IgD-negative memory B cell (primary cell): ENCODE measurements at regions not wholly inside any gene's neighbourhood (a gene's known extent, or its start where the extent isn't known, plus 50 kb on each side); places are given as distances from the start of the nearest gene placed in this dataset.
A peak's percentile ranks its signal among the peaks of the same experiment; 100 is the strongest.

ENCODE experiments used
- H3K27ac Mint-ChIP-seq, 3 donors: one replicate each; pipeline ENCODE4 v1.8.0; 2020 to 2022; ENCODE audit warnings: mild to moderate bottlenecking in 3 of 3, mixed read lengths in 3 of 3, moderate library complexity in 1 of 3
- H3K27me3 Mint-ChIP-seq: one replicate; pipeline ENCODE4 v1.8.0; 2021; ENCODE audit warnings: mixed read lengths
- H3K36me3 Mint-ChIP-seq: one replicate; pipeline ENCODE4 v1.8.0; 2020; ENCODE audit warnings: mild to moderate bottlenecking, mixed read lengths
- H3K4me1 Mint-ChIP-seq, 3 donors: one replicate each; pipeline ENCODE4 v1.8.0; 2020 to 2022; ENCODE audit warnings: mixed read lengths in 3 of 3, mild to moderate bottlenecking in 1 of 3
- H3K4me3 Mint-ChIP-seq, 4 donors: one replicate each; pipeline ENCODE4 v1.8.0; 2020 to 2022; ENCODE audit warnings: mild to moderate bottlenecking in 4 of 4, mixed read lengths in 4 of 4, moderate library complexity in 3 of 4
- H3K9me3 Mint-ChIP-seq, 3 donors: one replicate each; pipeline ENCODE4 v1.8.0; 2020 to 2021; ENCODE audit warnings: mixed read lengths in 3 of 3, mild to moderate bottlenecking in 1 of 3

GRCh38 chr22:22403306-22403705 lies 105.2 kb downstream of the ZNF280B start:
- no peak overlapping the region for H3K27ac Mint-ChIP-seq
- peaks cover 26 to 36% (median 35%) of the 10 kb centered on the region in 3 donors for H3K4me1 Mint-ChIP-seq
- no peaks in the 10 kb centered on the region for H3K9me3 Mint-ChIP-seq
- H3K4me3 Mint-ChIP-seq: peak overlapping the region in 1 of 4 donors; percentile 66
- H3K27me3 Mint-ChIP-seq: no peaks in the 10 kb centered on the region
- H3K36me3 Mint-ChIP-seq: no peaks in the 10 kb centered on the region

- Mint-ChIP-seq H3K4me3 (peak overlapping the region in 2 of 4 donors; percentile 23 to 75), H3K36me3 (no peaks in the 10 kb centered on the region), H3K27ac (peak overlapping the region in 1 of 3 donors; percentile 50), H3K9me3 (no peaks in the 10 kb centered on the region), H3K4me1 (peaks cover 26 to 39% (median 38%) of the 10 kb centered on the region in 3 donors), H3K27me3 (no peaks in the 10 kb centered on the region)
Measured at GRCh38 chr22:22403771-22404170, 104.8 kb downstream of the ZNF280B start.

- Mint-ChIP-seq H3K4me1 (peaks cover 29 to 41% (median 41%) of the 10 kb centered on the region in 3 donors), H3K36me3 (no peaks in the 10 kb centered on the region), H3K9me3 (no peaks in the 10 kb centered on the region), H3K27ac (peak overlapping the region in 2 of 3 donors; percentile 39 to 45), H3K4me3 (peak overlapping the region in 3 of 4 donors; percentile 53 to 85 (median 83)), H3K27me3 (no peaks in the 10 kb centered on the region)
Measured at GRCh38 chr22:22404598-22405284, 103.8 kb downstream of the ZNF280B start.

GRCh38 chr22:22406445-22407027 lies 102.0 kb downstream of the ZNF280B start:
- Mint-ChIP-seq H3K36me3 (no peaks in the 10 kb centered on the region), H3K27me3 (peaks cover 1% of the 10 kb centered on the region), H3K4me1 (peaks cover 38 to 50% (median 48%) of the 10 kb centered on the region in 3 donors)

GRCh38 chr22:22407061-22407460 lies 101.5 kb downstream of the ZNF280B start:
- peaks cover 1% of the 10 kb centered on the region for H3K27me3 Mint-ChIP-seq
- no peak overlapping the region for H3K4me3 Mint-ChIP-seq
- peaks cover 37 to 47% (median 45%) of the 10 kb centered on the region in 3 donors for H3K4me1 Mint-ChIP-seq
- H3K9me3 Mint-ChIP-seq: no peaks in the 10 kb centered on the region
- H3K27ac Mint-ChIP-seq: peak overlapping the region in 1 of 3 donors; percentile 62
- H3K36me3 Mint-ChIP-seq: no peaks in the 10 kb centered on the region

More at GRCh38 chr22:22406445-22407027, 102.0 kb downstream of the ZNF280B start:
- Mint-ChIP-seq H3K9me3 (no peaks in the 10 kb centered on the region), H3K27ac (no peak overlapping the region), H3K4me3 (peak overlapping the region in 1 of 4 donors; percentile 40)

GRCh38 chr22:22408269-22408668 lies 100.3 kb downstream of the ZNF280B start:
- no peaks in the 10 kb centered on the region for H3K9me3 Mint-ChIP-seq
- H3K27me3 Mint-ChIP-seq: peaks cover 3% of the 10 kb centered on the region
- no peak overlapping the region for H3K4me3 Mint-ChIP-seq
- peak overlapping the region in 1 of 3 donors; percentile 36 for H3K27ac Mint-ChIP-seq
- peaks cover 33 to 48% (median 45%) of the 10 kb centered on the region in 3 donors for H3K4me1 Mint-ChIP-seq
- no peaks in the 10 kb centered on the region for H3K36me3 Mint-ChIP-seq

GRCh38 chr22:22408731-22409696 lies 99.5 kb downstream of the ZNF280B start:
- peak overlapping the region in 1 of 3 donors; percentile 36 for H3K27ac Mint-ChIP-seq
- peak overlapping the region in 3 of 4 donors; percentile 9 to 84 (median 80) for H3K4me3 Mint-ChIP-seq
- no peaks in the 10 kb centered on the region for H3K9me3 Mint-ChIP-seq
- peaks cover 31 to 49% (median 45%) of the 10 kb centered on the region in 3 donors for H3K4me1 Mint-ChIP-seq
- no peaks in the 10 kb centered on the region for H3K36me3 Mint-ChIP-seq
- peaks cover 5% of the 10 kb centered on the region for H3K27me3 Mint-ChIP-seq

- Mint-ChIP-seq H3K9me3 (no peaks in the 10 kb centered on the region), H3K27me3 (peaks cover 9% of the 10 kb centered on the region), H3K4me1 (peaks cover 22 to 43% (median 36%) of the 10 kb centered on the region in 3 donors), H3K36me3 (no peaks in the 10 kb centered on the region), H3K4me3 (peak overlapping the region; percentile 9 to 84 (median 70)), H3K27ac (peak overlapping the region in 2 of 3 donors; percentile 36 to 56)
Measured at GRCh38 chr22:22410121-22410520, 98.4 kb downstream of the ZNF280B start.

GRCh38 chr22:22410677-22411076 lies 97.9 kb downstream of the ZNF280B start:
- Mint-ChIP-seq H3K4me1 (peaks cover 22 to 41% (median 33%) of the 10 kb centered on the region in 3 donors), H3K27me3 (peaks cover 13% of the 10 kb centered on the region), H3K9me3 (no peaks in the 10 kb centered on the region), H3K27ac (peak overlapping the region; percentile 12 to 56 (median 36)), H3K4me3 (no peak overlapping the region), H3K36me3 (no peaks in the 10 kb centered on the region)

GRCh38 chr22:22414266-22414665 lies 94.3 kb downstream of the ZNF280B start:
- H3K4me3 Mint-ChIP-seq: no peak overlapping the region
- H3K27me3 Mint-ChIP-seq: peaks cover 18% of the 10 kb centered on the region
- no peak overlapping the region for H3K27ac Mint-ChIP-seq
- H3K4me1 Mint-ChIP-seq: peaks cover 16 to 22% (median 17%) of the 10 kb centered on the region in 3 donors
- H3K36me3 Mint-ChIP-seq: no peaks in the 10 kb centered on the region
- no peaks in the 10 kb centered on the region for H3K9me3 Mint-ChIP-seq

GRCh38 chr22:22417495-22418162 lies 90.9 kb downstream of the ZNF280B start:
- Mint-ChIP-seq H3K27ac (no peak overlapping the region), H3K27me3 (peaks cover 16% of the 10 kb centered on the region)

GRCh38 chr22:22418163-22418549 lies 90.4 kb downstream of the ZNF280B start:
- Mint-ChIP-seq H3K27me3 (peaks cover 15% of the 10 kb centered on the region), H3K4me1 (peaks cover 6 to 14% (median 9%) of the 10 kb centered on the region in 3 donors), H3K36me3 (no peaks in the 10 kb centered on the region), H3K4me3 (no peak overlapping the region), H3K9me3 (no peaks in the 10 kb centered on the region), H3K27ac (no peak overlapping the region)

More at GRCh38 chr22:22417495-22418162, 90.9 kb downstream of the ZNF280B start:
- H3K36me3 Mint-ChIP-seq: no peaks in the 10 kb centered on the region
- no peak overlapping the region for H3K4me3 Mint-ChIP-seq
- H3K9me3 Mint-ChIP-seq: no peaks in the 10 kb centered on the region
- peaks cover 2 to 12% (median 10%) of the 10 kb centered on the region in 3 donors for H3K4me1 Mint-ChIP-seq

- H3K4me1 Mint-ChIP-seq: peaks cover 6 to 17% (median 6%) of the 10 kb centered on the region in 3 donors
Measured at GRCh38 chr22:22418957-22419356, 89.6 kb downstream of the ZNF280B start.

GRCh38 chr22:22420580-22420979 lies 88.0 kb downstream of the ZNF280B start:
- H3K9me3 Mint-ChIP-seq: no peaks in the 10 kb centered on the region
- H3K4me1 Mint-ChIP-seq: peaks cover 18 to 32% (median 20%) of the 10 kb centered on the region in 3 donors
- no peak overlapping the region for H3K27ac Mint-ChIP-seq
- no peak overlapping the region for H3K4me3 Mint-ChIP-seq
- no peaks in the 10 kb centered on the region for H3K36me3 Mint-ChIP-seq
- peaks cover 6% of the 10 kb centered on the region for H3K27me3 Mint-ChIP-seq

More at GRCh38 chr22:22418957-22419356, 89.6 kb downstream of the ZNF280B start:
- peaks cover 13% of the 10 kb centered on the region for H3K27me3 Mint-ChIP-seq
- no peaks in the 10 kb centered on the region for H3K36me3 Mint-ChIP-seq
- H3K27ac Mint-ChIP-seq: no peak overlapping the region
- H3K9me3 Mint-ChIP-seq: no peaks in the 10 kb centered on the region
- H3K4me3 Mint-ChIP-seq: no peak overlapping the region
